Neuronal stem cell (in vitro differentiated cells): ENCODE measurements at regions not wholly inside any gene's neighbourhood (a gene's known extent, or its start where the extent isn't known, plus 50 kb on each side); places are given as distances from the start of the nearest gene placed in this dataset.

ENCODE experiments used
- DNase-seq: peaks from one replicate; pipeline ENCODE4 v3.0.0-alpha.2; 2013; ENCODE audit warnings: low spot score
- H2AFZ ChIP-seq: one replicate; pipeline ENCODE4 v1.6.1; 2013; ENCODE audit warnings: mild to moderate bottlenecking, low read length, inconsistent platforms
- H2AK5ac ChIP-seq: 2 replicates; pipeline ENCODE4 v1.6.1; 2013; ENCODE audit warnings: low read depth, mild to moderate bottlenecking, inconsistent platforms, low read length, moderate library complexity, mixed read lengths
- H2BK120ac ChIP-seq: 2 replicates; pipeline ENCODE4 v1.6.1; 2013; ENCODE audit warnings: low read depth, mild to moderate bottlenecking, inconsistent platforms, low read length, moderate library complexity, mixed read lengths
- H2BK12ac ChIP-seq: one replicate; pipeline ENCODE4 v1.6.1; 2013; ENCODE audit warnings: low read length, inconsistent platforms
- H2BK15ac ChIP-seq: 2 replicates; pipeline ENCODE4 v1.6.1; 2013; ENCODE audit warnings: mild to moderate bottlenecking, low read length, inconsistent platforms, mixed read lengths
- H2BK5ac ChIP-seq: one replicate; pipeline ENCODE4 v1.6.1; 2013; ENCODE audit warnings: inconsistent platforms, mild to moderate bottlenecking, low read length, moderate library complexity
- H3K14ac ChIP-seq: one replicate; pipeline ENCODE4 v1.6.1; 2013; ENCODE audit warnings: low read length, inconsistent platforms
- H3K18ac ChIP-seq: 2 replicates; pipeline ENCODE4 v1.6.1; 2013; ENCODE audit warnings: low read length, inconsistent platforms
- H3K23ac ChIP-seq: 2 replicates; pipeline ENCODE4 v1.6.1; 2013; ENCODE audit warnings: low read depth, mild to moderate bottlenecking, mixed read lengths, low read length, inconsistent platforms; ENCODE audit not compliant: poor library complexity
- H3K27ac ChIP-seq: replicated peaks from 3 replicates; pipeline ENCODE4 v1.5.1; 2013; ENCODE audit warnings: low read length, inconsistent platforms
- H3K27me3 ChIP-seq, 3 experiments: 2 replicates each; pipeline ENCODE4 v1.6.1; 2013; ENCODE audit warnings: low read length in 3 of 3, mild to moderate bottlenecking in 2 of 3, inconsistent platforms in 1 of 3, low read depth in 1 of 3, mixed read lengths in 1 of 3, moderate library complexity in 1 of 3; ENCODE audit not compliant: control insufficient read depth in 3 of 3, insufficient read depth in 3 of 3
- H3K36me3 ChIP-seq, 2 donors: replicated peaks in 1 of 2; 2 replicates each; pipeline ENCODE4 v1.6.1; 2013; ENCODE audit warnings: low read length in 2 of 2; ENCODE audit not compliant: control insufficient read depth in 2 of 2, insufficient read depth in 2 of 2
- H3K4ac ChIP-seq: 2 replicates; pipeline ENCODE4 v1.6.1; 2013; ENCODE audit warnings: inconsistent platforms, mild to moderate bottlenecking, low read length, moderate library complexity
- H3K4me1 ChIP-seq, 2 donors: 1 replicate in 1 of 2; 2 replicates in 1 of 2; pipeline ENCODE4 v1.6.1; 2013; ENCODE audit warnings: low read length in 2 of 2, low read depth in 1 of 2; ENCODE audit not compliant: control insufficient read depth in 2 of 2, insufficient read depth in 1 of 2
- H3K4me2 ChIP-seq: one replicate; pipeline ENCODE4 v1.6.1; 2013; ENCODE audit warnings: mild to moderate bottlenecking, low read length, inconsistent platforms; ENCODE audit not compliant: insufficient read depth, poor library complexity, severe bottlenecking
- H3K4me3 ChIP-seq, 2 donors: 2 replicates each; pipeline ENCODE4 v1.5.1; 2013; ENCODE audit warnings: low read length in 2 of 2, mild to moderate bottlenecking in 2 of 2, inconsistent platforms in 1 of 2, moderate library complexity in 1 of 2
- H3K79me1 ChIP-seq: one replicate; pipeline ENCODE4 v1.6.1; 2013; ENCODE audit warnings: low read depth, mild to moderate bottlenecking, inconsistent platforms, low read length, moderate library complexity
- H3K9ac ChIP-seq: one replicate; pipeline ENCODE4 v1.6.1; 2013; ENCODE audit warnings: mild to moderate bottlenecking, low read depth, low read length, inconsistent platforms; ENCODE audit not compliant: poor library complexity
- H3K9me3 ChIP-seq, 2 donors: replicated peaks in 1 of 2; 2 replicates each; pipeline versions ENCODE3 to v1.6.1; 2013; ENCODE audit warnings: low read length in 2 of 2, mild to moderate bottlenecking in 2 of 2, inconsistent platforms in 1 of 2, low read depth in 1 of 2, mixed read lengths in 1 of 2, moderate library complexity in 1 of 2; ENCODE audit not compliant: control insufficient read depth in 2 of 2, insufficient read depth in 1 of 2
- H4K8ac ChIP-seq: one replicate; pipeline ENCODE4 v1.6.1; 2013; ENCODE audit warnings: low read depth, mild to moderate bottlenecking, inconsistent platforms, low read length, moderate library complexity
- H4K91ac ChIP-seq: one replicate; pipeline ENCODE4 v1.6.1; 2013; ENCODE audit warnings: low read length, low read depth, mild to moderate bottlenecking, inconsistent platforms; ENCODE audit not compliant: poor library complexity
- WGBS, 2 donors: extraction: QIAGEN DNeasy Blood & Tissue Kit; methylation state at CpG; one replicate each; pipeline ENCODE4 v1.1.7; 2013; ENCODE audit warnings: missing lambda C conversion rate in 2 of 2, mixed read lengths in 1 of 2; ENCODE audit not compliant: insufficient read length in 2 of 2, insufficient replicate concordance in 1 of 2; ENCODE audit errors: extremely low coverage in 2 of 2; 5-methylcytosine and 5-hydroxymethylcytosine counted together

- Histone ChIP-seq H2BK15ac (no peak overlapping the region), H3K4me3 (no peak overlapping the region), H3K18ac (no peak overlapping the region), H3K4me1 (no peaks in the 10 kb centered on the region), H3K4ac (no peak overlapping the region), H3K14ac (no peak overlapping the region), H3K4me2 (no peak overlapping the region), H3K79me1 (no peaks in the 10 kb centered on the region), H2AK5ac (no peak overlapping the region), H3K27ac (no peak overlapping the region), H4K8ac (no peak overlapping the region), H3K27me3 (no peaks in the 10 kb centered on the region), H2BK5ac (no peak overlapping the region), H2BK120ac (no peak overlapping the region), H3K9me3 (no peaks in the 10 kb centered on the region), H3K9ac (no peak overlapping the region), H3K36me3 (no peaks in the 10 kb centered on the region), H2AFZ (no peak overlapping the region), H3K23ac (no peak overlapping the region), H4K91ac (no peak overlapping the region), H2BK12ac (no peak overlapping the region)
- DNase-seq, result no peak
- no CpG with 5 or more reads among the region's 1 CpG for WGBS, 2 donors
Observed at GRCh38 chrX:127578395-127578794, 473.8 kb downstream of the ACTRT1 start.

GRCh38 chrX:127577884-127578283 lies 474.3 kb downstream of the ACTRT1 start:
- H4K91ac ChIP-seq, result no peak overlapping the region
- no peak overlapping the region for H3K4ac ChIP-seq
- no CpG with 5 or more reads among the region's 6 CpGs for WGBS, 2 donors
- H3K23ac ChIP-seq, result no peak overlapping the region
- no peak overlapping the region for H3K14ac ChIP-seq
- H4K8ac ChIP-seq, result no peak overlapping the region
- no peak overlapping the region for H2BK5ac ChIP-seq
- no peaks in the 10 kb centered on the region for H3K9me3 ChIP-seq
- H2AK5ac ChIP-seq, result no peak overlapping the region
- no peak overlapping the region for H3K4me3 ChIP-seq
- DNase-seq, result no peak
- no peak overlapping the region for H2BK15ac ChIP-seq
- no peak overlapping the region for H3K9ac ChIP-seq
- no peak overlapping the region for H2BK120ac ChIP-seq
- H3K79me1 ChIP-seq, result no peaks in the 10 kb centered on the region
- H3K27ac ChIP-seq, result no peak overlapping the region
- H3K27me3 ChIP-seq, result no peaks in the 10 kb centered on the region
- H2BK12ac ChIP-seq, result no peak overlapping the region
- H3K18ac ChIP-seq, result no peak overlapping the region
- no peaks in the 10 kb centered on the region for H3K4me1 ChIP-seq
- no peaks in the 10 kb centered on the region for H3K36me3 ChIP-seq
- H2AFZ ChIP-seq, result no peak overlapping the region
- no peak overlapping the region for H3K4me2 ChIP-seq

- no peak overlapping the region for H3K9ac ChIP-seq
- no peak overlapping the region for H4K8ac ChIP-seq
- no CpG with 5 or more reads among the region's 7 CpGs for WGBS, 2 donors
Observed at GRCh38 chrX:127574829-127575228, 477.4 kb downstream of the ACTRT1 start.

GRCh38 chrX:127572471-127572870 lies 479.7 kb downstream of the ACTRT1 start:
- no peak overlapping the region for H3K4ac ChIP-seq
- no peaks in the 10 kb centered on the region for H3K36me3 ChIP-seq
- no peak overlapping the region for H3K4me3 ChIP-seq
- no peak overlapping the region for H2AK5ac ChIP-seq
- DNase-seq, result no peak
- H2BK12ac ChIP-seq, result no peak overlapping the region
- H2BK120ac ChIP-seq, result no peak overlapping the region
- WGBS, 2 donors, result no CpG with 5 or more reads among the region's 1 CpG
- no peak overlapping the region for H3K4me2 ChIP-seq
- H3K27ac ChIP-seq, result no peak overlapping the region
- no peaks in the 10 kb centered on the region for H3K79me1 ChIP-seq
- no peak overlapping the region for H4K8ac ChIP-seq
- H3K18ac ChIP-seq, result no peak overlapping the region
- no peaks in the 10 kb centered on the region for H3K9me3 ChIP-seq
- H3K14ac ChIP-seq, result no peak overlapping the region
- H3K23ac ChIP-seq, result no peak overlapping the region
- H3K4me1 ChIP-seq, result no peaks in the 10 kb centered on the region
- H3K27me3 ChIP-seq, result no peaks in the 10 kb centered on the region
- H2AFZ ChIP-seq, result no peak overlapping the region
- H2BK15ac ChIP-seq, result no peak overlapping the region
- H2BK5ac ChIP-seq, result no peak overlapping the region
- H3K9ac ChIP-seq, result no peak overlapping the region
- no peak overlapping the region for H4K91ac ChIP-seq

More at GRCh38 chrX:127574829-127575228, 477.4 kb downstream of the ACTRT1 start:
- Histone ChIP-seq H3K4me1 (no peaks in the 10 kb centered on the region), H2AFZ (no peak overlapping the region), H3K23ac (no peak overlapping the region), H4K91ac (no peak overlapping the region), H3K36me3 (no peaks in the 10 kb centered on the region), H2BK12ac (no peak overlapping the region), H3K79me1 (no peaks in the 10 kb centered on the region), H3K27ac (no peak overlapping the region), H2BK15ac (no peak overlapping the region), H3K4ac (no peak overlapping the region), H3K4me2 (no peak overlapping the region), H2BK5ac (no peak overlapping the region), H3K9me3 (no peaks in the 10 kb centered on the region), H3K14ac (no peak overlapping the region), H2AK5ac (no peak overlapping the region), H3K4me3 (no peak overlapping the region), H3K27me3 (no peaks in the 10 kb centered on the region), H3K18ac (no peak overlapping the region), H2BK120ac (no peak overlapping the region)
- no peak for DNase-seq
